Heart left ventricle (tissue), 16 donors: ENCODE measurements at regions not wholly inside any gene's neighbourhood (a gene's known extent, or its start where the extent isn't known, plus 50 kb on each side); places are given as distances from the start of the nearest gene placed in this dataset.

Source experiments
- ATAC-seq, 4 donors: fragments of 200-7000 bp; cut with Tn5 transposase; one replicate each; pipeline ENCODE4 v1.9.1; 2020 to 2022; ENCODE audit warnings: moderate library complexity in 4 of 4, mild to moderate bottlenecking in 3 of 4, moderate number of reproducible peaks in 1 of 4
- DNase-seq, 5 donors: peaks; one replicate each; pipeline ENCODE4 v3.0.0-alpha.2; 2020
- H3K27ac ChIP-seq, 12 donors: fragments of 200-600 bp; sonication (generic) in 4 of 12; one replicate each; pipeline versions ENCODE4 v1.5.0 to v1.8.0; 2016 to 2022; ENCODE audit warnings: mild to moderate bottlenecking in 2 of 12
- H3K27me3 ChIP-seq, 9 donors: fragments of 200-600 bp; sonication (generic) in 2 of 9; one replicate each; pipeline versions ENCODE4 v1.5.1 to v1.8.0; 2016 to 2022; ENCODE audit warnings: mild to moderate bottlenecking in 3 of 9
- H3K36me3 ChIP-seq, 9 donors: fragments of 200-600 bp; sonication (generic) in 2 of 9; one replicate each; pipeline versions ENCODE4 v1.5.0 to v1.8.0; 2018 to 2022; ENCODE audit warnings: mild to moderate bottlenecking in 2 of 9
- H3K4me1 ChIP-seq, 12 donors: fragments of 200-600 bp; sonication (generic) in 4 of 12; one replicate each; pipeline versions ENCODE4 v1.5.0 to v1.8.0; 2016 to 2022; ENCODE audit warnings: mild to moderate bottlenecking in 3 of 12
- H3K4me3 ChIP-seq, 12 donors: fragments of 200-600 bp; sonication (generic) in 4 of 12; one replicate each; pipeline versions ENCODE4 v1.5.0 to v1.8.0; 2017 to 2022; ENCODE audit warnings: mild to moderate bottlenecking in 9 of 12, moderate library complexity in 4 of 12
- H3K9me3 ChIP-seq, 12 donors: fragments of 200-600 bp; sonication (generic) in 4 of 12; one replicate each; pipeline versions ENCODE4 v1.5.0 to v1.8.0; 2016 to 2022; ENCODE audit warnings: mild to moderate bottlenecking in 1 of 12
- CTCF ChIP-seq, 12 donors: fragments of 200-600 bp; sonication (generic) in 4 of 12; IDR thresholded peaks; one replicate each; pipeline versions ENCODE4 v1.5.0 to v1.8.0; 2018 to 2022; ENCODE audit warnings: antibody characterized with exemption in 12 of 12, mild to moderate bottlenecking in 5 of 12
- POLR2A ChIP-seq, 2 donors: fragments of 450-650 bp; IDR thresholded peaks; one replicate each; pipeline ENCODE4 v1.6.1; 2017; ENCODE audit warnings: antibody characterized with exemption in 2 of 2, mild to moderate bottlenecking in 2 of 2, moderate library complexity in 2 of 2
- WGBS, 4 donors: extraction: QIAGEN DNeasy Blood & Tissue Kit in 2 of 4; methylation state at CpG; one replicate each; pipeline versions ENCODE4 v1.1.5 to v1.1.7; 2013 to 2018; 5-methylcytosine and 5-hydroxymethylcytosine counted together
- intact Hi-C, 10 donors: fragments of 100-400 bp; cut with DNase I; formaldehyde crosslinking; loops; one replicate each; pipeline versions ENCODE4 v1.11.1 to v1.14.2; 2022
- donor health status: ischemic (EF 13 %, LVEDD 7.1; RV severe dilation, severe dysfunction).
- donor health status: healthy with polysubstance abuse.
- donor health status: DM: no; HTN: yes; CAD: no.
- donor health status: DM: no; HTN: no; CAD: no.
- donor health status: ischemic (EF 25% LVEDD 6.9; RV normal size, moderate dysfunction).
- donor health status: ischemic (EF 25% LVEDD 5.7; RV mildly dilated, moderate dysfunction).
- donor health status: healthy.
- donor health status: DM: yes; HTN: yes; CAD: no.
- donor health status: ischemic (EF 35%, LVEDD 5.7; RV mildly dilated, moderate dysfunction).
- donor health status: nonischemic (EF 11% LVEDD 7.7; RV severe dilation, severe dysfunction).
- donor health status: DM: yes; HTN: yes; CAD: no.
- donor health status: PGD.
- donor health status: ischemic (EF 29% LVEDD 5.4; RV normal size, mild dysfunction).
- donor health status: nonischemic (EF 23%, LVEDD 6.1; RV moderate dilation, normal function).

- Histone ChIP-seq H3K4me1 (no peaks in the 10 kb centered on the region), H3K4me3 (no peak overlapping the region), H3K27me3 (no peaks in the 10 kb centered on the region), H3K27ac (no peak overlapping the region), H3K36me3 (no peaks in the 10 kb centered on the region), H3K9me3 (peaks cover 0 to 13% (median 0%) of the 10 kb centered on the region in 12 donors)
- intact Hi-C loops: no loop called here
- WGBS, 4 donors: 85 to 94% (median 88%) methylated on average over 4 of the region's 4 CpGs
- ATAC-seq: peak in 1 of 4 donors; percentile 14
- DNase-seq: no peak
- TF ChIP-seq CTCF (IDR thresholded peaks at IDR 0.05) (no peak), POLR2A (IDR thresholded peaks at IDR 0.05) (no peak)
Measured at GRCh38 chr12:77734214-77734883, 96.3 kb upstream of the NAV3 start.

- 84 to 93% (median 89%) methylated on average over 2 of the region's 2 CpGs for WGBS, 4 donors
- intact Hi-C loops: loop anchor here in 1 of 10 donors (10.0 kb wide), 1 partner anchor 107 kb away; the partner anchor contains the start of gene NAV3
- TF ChIP-seq POLR2A (IDR thresholded peaks at IDR 0.05): no peak
- no peak for TF ChIP-seq CTCF (IDR thresholded peaks at IDR 0.05)
Measured at GRCh38 chr12:77728018-77728417, 102.7 kb upstream of the NAV3 start.

DNA sequence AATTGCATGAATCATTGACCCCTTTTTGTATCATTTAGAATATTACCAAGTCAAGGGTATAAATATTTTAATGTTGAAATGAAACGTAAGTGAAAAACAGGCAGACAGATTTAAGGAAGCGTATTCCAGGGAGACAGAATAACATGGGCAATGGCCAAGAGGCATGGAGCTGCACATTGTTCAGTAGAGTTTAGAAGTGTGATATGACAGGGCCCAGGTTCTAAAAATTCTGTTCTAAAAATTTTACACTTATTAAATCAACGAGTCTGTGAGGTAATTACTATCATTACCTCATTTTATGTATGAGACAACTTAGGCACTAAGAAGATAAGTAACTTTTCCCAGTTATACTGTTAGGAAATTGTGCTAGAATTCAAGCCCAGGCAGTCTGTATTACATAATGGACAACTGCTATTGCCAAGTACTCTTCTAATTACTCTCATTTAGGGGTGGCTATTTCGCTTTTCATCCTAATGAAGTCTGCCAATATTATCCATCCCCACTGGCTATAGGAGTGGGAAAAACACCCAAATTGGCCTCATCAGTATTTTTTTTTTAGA lies 103.2 kb upstream of the NAV3 start:
- Histone ChIP-seq H3K36me3 (no peaks in the 10 kb centered on the region), H3K4me1 (peaks cover 0 to 5% (median 0%) of the 10 kb centered on the region in 12 donors), H3K27me3 (no peaks in the 10 kb centered on the region), H3K9me3 (no peaks in the 10 kb centered on the region), H3K27ac (peak overlapping the region in 1 of 12 donors; percentile 5), H3K4me3 (no peak overlapping the region)
- peak in 3 of 4 donors; percentile 48 to 57 (median 57) for ATAC-seq
- WGBS, 4 donors: 58 to 67% (median 59%) methylated on average over 4 of the region's 4 CpGs
- intact Hi-C loops: loop anchor here in 3 of 10 donors (2.0 to 10.0 kb wide), 3 partner anchors 107 to 197 kb away; partner anchors contain the start of gene NAV3 (in 1 of the 3)
- TF ChIP-seq CTCF (IDR thresholded peaks at IDR 0.05) (no peak), POLR2A (IDR thresholded peaks at IDR 0.05) (no peak)
- DNase-seq: peak in 1 of 5 donors; percentile 21

More at GRCh38 chr12:77728018-77728417, 102.7 kb upstream of the NAV3 start:
- Histone ChIP-seq H3K36me3 (no peaks in the 10 kb centered on the region), H3K4me1 (peaks cover 0 to 5% (median 0%) of the 10 kb centered on the region in 12 donors), H3K27me3 (no peaks in the 10 kb centered on the region), H3K27ac (peak overlapping the region in 1 of 12 donors; percentile 5), H3K9me3 (no peaks in the 10 kb centered on the region), H3K4me3 (no peak overlapping the region)
- no peak for DNase-seq
- ATAC-seq: no peak

DNA sequence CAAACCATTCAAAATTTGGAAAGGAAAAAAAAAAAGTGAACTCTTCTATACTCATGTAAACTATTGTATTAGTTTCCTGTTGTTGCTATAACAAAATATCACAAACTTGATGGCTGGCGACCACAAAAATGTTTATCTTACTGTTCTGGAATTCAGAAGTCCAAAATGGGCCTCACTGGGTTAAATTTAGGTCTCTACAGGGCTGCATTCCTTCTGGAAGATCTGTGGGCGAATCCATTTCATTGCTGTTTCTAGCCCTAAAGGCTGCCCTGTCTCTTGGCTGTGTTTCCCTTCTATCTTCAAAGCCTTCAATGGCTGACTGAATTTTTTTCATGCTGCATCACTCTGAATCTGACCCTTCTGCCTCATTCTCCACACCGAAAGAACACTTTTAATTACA lies 105.1 kb upstream of the NAV3 start:
- Histone ChIP-seq H3K9me3 (no peaks in the 10 kb centered on the region), H3K4me1 (peaks cover 0 to 5% (median 0%) of the 10 kb centered on the region in 12 donors), H3K27me3 (no peaks in the 10 kb centered on the region), H3K4me3 (no peak overlapping the region), H3K27ac (no peak overlapping the region), H3K36me3 (no peaks in the 10 kb centered on the region)
- TF ChIP-seq CTCF (IDR thresholded peaks at IDR 0.05) (no peak), POLR2A (IDR thresholded peaks at IDR 0.05) (no peak)
- WGBS, 4 donors: 76 to 89% (median 86%) methylated on average over 3 of the region's 3 CpGs
- intact Hi-C loops: loop anchor here in 7 of 10 donors (2.0 to 10.0 kb wide), 3 partner anchors 109 to 199 kb away; partner anchors contain the start of gene NAV3 (in 1 of the 7)
- ATAC-seq (no peak), DNase-seq (no peak)
